Esophagus muscularis mucosa (tissue), 3 donors: ENCODE measurements at regions not wholly inside any gene's neighbourhood (a gene's known extent, or its start where the extent isn't known, plus 50 kb on each side); places are given as distances from the start of the nearest gene placed in this dataset.

Source experiments
- CTCF ChIP-seq, 3 experiments: fragments of 200-600 bp in 2 of 3; fragments of 450-650 bp in 1 of 3; sonication (generic) in 2 of 3; IDR thresholded peaks; one replicate each; pipeline ENCODE4 v1.5.1; 2017 to 2019; ENCODE audit warnings: antibody characterized with exemption in 3 of 3, mild to moderate bottlenecking in 2 of 3, moderate library complexity in 1 of 3
- POLR2AphosphoS5 ChIP-seq, 2 donors: sonication (generic); formaldehyde crosslinking; IDR thresholded peaks; one replicate each; pipeline ENCODE4 v1.6.1; 2017; ENCODE audit warnings: antibody characterized with exemption in 2 of 2

- no peak for TF ChIP-seq CTCF (IDR thresholded peaks at IDR 0.05)
- TF ChIP-seq POLR2AphosphoS5 (IDR thresholded peaks at IDR 0.05), result no peak
These were observed 51.9 kb upstream of the PCBP1 start for GRCh38 chr2:70035344-70035844.
